ENCODE measurements at regions not wholly inside any gene's neighbourhood (a gene's known extent, or its start where the extent isn't known, plus 50 kb on each side); places are given as distances from the start of the nearest gene placed in this dataset.
"Not testable (repeated sequence)": the region's sequence is repeated elsewhere in the genome, so short reads cannot be mapped to it uniquely, and the experiment has no call there.

DNA sequence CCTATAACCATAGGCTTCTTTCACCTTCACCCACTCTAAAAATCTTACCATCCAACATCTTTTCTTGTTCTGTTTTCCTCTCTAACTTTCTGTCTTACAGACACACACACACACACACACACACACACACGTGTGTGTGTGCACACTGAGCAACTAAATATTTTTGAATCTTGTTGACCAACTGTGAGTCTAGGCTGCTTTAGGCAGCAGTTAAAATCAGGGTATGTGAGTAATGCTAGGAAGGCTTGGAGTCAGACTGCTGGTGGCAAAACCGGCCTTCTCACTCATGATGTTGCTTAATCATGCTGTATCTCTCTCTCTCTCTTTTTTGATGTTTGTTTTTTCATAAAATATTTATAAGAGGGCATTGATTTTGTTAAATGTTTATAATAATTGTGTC lies 103.1 kb upstream of the TBX18 start:
- TF ChIP-seq, protein P1, sequence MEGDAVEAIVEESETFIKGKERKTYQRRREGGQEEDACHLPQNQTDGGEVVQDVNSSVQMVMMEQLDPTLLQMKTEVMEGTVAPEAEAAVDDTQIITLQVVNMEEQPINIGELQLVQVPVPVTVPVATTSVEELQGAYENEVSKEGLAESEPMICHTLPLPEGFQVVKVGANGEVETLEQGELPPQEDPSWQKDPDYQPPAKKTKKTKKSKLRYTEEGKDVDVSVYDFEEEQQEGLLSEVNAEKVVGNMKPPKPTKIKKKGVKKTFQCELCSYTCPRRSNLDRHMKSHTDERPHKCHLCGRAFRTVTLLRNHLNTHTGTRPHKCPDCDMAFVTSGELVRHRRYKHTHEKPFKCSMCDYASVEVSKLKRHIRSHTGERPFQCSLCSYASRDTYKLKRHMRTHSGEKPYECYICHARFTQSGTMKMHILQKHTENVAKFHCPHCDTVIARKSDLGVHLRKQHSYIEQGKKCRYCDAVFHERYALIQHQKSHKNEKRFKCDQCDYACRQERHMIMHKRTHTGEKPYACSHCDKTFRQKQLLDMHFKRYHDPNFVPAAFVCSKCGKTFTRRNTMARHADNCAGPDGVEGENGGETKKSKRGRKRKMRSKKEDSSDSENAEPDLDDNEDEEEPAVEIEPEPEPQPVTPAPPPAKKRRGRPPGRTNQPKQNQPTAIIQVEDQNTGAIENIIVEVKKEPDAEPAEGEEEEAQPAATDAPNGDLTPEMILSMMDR (conservative IDR thresholded peaks at IDR 0.05; ENCODE audit: low read length), result no peak

DNA sequence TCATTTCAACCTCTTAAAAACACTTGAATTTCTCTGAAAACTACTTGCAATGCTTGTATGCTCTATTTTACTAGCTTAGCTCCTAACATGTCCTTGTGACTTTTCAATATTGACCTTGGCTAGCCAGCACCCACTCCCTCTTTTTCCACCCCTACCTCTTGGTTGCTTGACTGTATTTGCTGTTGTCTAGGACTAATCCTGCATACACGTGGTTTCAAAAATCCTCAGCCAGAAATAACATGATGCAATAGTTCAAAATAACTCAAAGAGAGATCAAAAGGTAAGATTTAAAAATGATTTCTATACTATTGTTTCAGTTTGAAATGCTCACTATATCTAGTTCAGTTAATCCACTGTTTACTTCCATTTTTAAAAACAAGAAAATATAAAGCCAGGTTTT lies 102.3 kb upstream of the TBX18 start:
- no peak overlapping the region for H3K4me3 ChIP-seq (ENCODE audit: low read length)
- DNase-seq (ENCODE audit: low read depth), result no peak
- TF ChIP-seq, protein P1 (conservative IDR thresholded peaks at IDR 0.05; ENCODE audit: low read length), result no peak

More for the DNA sequence above, 103.1 kb upstream of the TBX18 start:
- no peak overlapping the region for H3K4me3 ChIP-seq (ENCODE audit: low read length)
- peak; percentile 68 for DNase-seq (ENCODE audit: low read depth)

GRCh38 chr6:84865372-84865771 lies 101.0 kb upstream of the TBX18 start:
- DNase-seq (ENCODE audit: low read depth); H3K4me3 ChIP-seq (ENCODE audit: low read length): not testable (repeated sequence)

- no peak for DNase-seq (ENCODE audit: low read depth)
- TF ChIP-seq, protein P1 (conservative IDR thresholded peaks at IDR 0.05; ENCODE audit: low read length), result no peak
- no peak overlapping the region for H3K4me3 ChIP-seq (ENCODE audit: low read length)
Observed at GRCh38 chr6:84862843-84863242, 98.4 kb upstream of the TBX18 start.

DNA sequence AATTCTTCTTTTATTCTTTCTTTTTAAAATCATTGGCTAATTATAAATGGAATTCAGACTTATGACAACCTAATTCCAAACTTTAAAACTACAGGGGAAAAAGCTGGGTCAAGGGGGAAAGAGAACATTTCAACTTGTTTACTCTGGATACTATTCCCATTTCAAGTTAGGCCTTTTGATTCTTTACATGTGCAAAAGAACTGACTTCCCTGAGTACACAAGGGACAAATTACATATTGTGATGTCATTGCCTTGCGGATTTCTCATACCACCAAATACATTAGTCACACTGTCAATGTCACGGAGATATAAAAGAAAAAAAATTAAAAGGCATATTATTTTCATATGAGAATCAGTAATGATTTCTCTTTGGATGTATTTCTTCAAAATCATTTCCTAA lies 96.5 kb upstream of the TBX18 start:
- no peak overlapping the region for H3K4me3 ChIP-seq (ENCODE audit: low read length)
- no peak for DNase-seq (ENCODE audit: low read depth)
- TF ChIP-seq, protein P1 (conservative IDR thresholded peaks at IDR 0.05; ENCODE audit: low read length), result no peak

DNA sequence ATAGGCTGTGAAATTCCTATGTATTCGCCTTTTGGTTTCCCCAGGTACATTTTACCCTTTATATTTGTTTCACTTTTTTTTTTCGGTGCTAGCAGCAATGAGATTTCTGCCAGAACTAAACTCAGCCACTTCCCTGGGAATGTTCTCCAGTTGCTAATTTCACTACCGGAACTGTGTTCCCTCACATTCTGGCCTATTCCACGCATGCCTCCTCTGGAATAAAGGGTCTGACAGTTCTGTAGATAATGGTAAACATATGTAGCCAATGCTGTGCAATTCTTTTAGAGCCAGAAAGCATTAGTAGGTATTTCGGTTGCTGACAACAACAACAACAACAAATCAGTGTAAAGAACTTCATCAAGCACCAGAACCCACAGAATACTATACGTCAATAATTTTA lies 96.1 kb upstream of the TBX18 start:
- no peak for DNase-seq (ENCODE audit: low read depth)

DNA sequence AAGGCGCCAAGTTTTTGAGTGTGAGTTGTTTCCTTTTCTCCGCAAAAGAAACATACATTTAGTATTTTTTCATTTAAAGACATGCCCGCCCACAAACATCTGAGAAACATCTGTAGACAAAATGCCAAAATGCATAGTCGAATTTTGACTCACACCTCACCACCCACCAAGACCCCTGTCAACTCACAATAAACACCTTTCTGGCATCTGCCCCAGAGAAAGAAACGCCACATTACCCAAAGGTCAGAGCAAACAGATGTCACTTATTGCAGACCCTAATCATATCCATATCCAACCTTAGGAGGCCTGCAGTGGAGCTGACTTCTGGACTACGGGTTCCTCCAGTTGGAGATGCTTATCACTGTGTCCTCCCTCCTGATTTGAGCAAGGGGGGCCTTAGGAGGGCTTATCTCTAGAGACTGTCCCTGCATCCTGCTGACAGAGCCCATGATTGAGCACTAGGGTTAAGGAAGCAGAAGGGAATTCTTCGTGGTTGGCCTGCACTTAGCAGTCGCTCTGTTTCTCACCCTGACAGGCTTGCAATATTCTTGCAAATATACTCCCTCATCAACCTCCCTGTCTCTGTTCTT lies 90.5 kb upstream of the TBX18 start:
- TF ChIP-seq, protein P1 (conservative IDR thresholded peaks at IDR 0.05; ENCODE audit: low read length), result no peak
- H3K4me3 ChIP-seq (ENCODE audit: low read length), result no peak overlapping the region
- DNase-seq (ENCODE audit: low read depth), result no peak

More for the DNA sequence above, 96.1 kb upstream of the TBX18 start:
- TF ChIP-seq, protein P1 (conservative IDR thresholded peaks at IDR 0.05; ENCODE audit: low read length), result no peak
- H3K4me3 ChIP-seq (ENCODE audit: low read length), result no peak overlapping the region

- TF ChIP-seq, protein P1 (conservative IDR thresholded peaks at IDR 0.05; ENCODE audit: low read length), result no peak
- no peak overlapping the region for H3K4me3 ChIP-seq (ENCODE audit: low read length)
- no peak for DNase-seq (ENCODE audit: low read depth)
Observed at GRCh38 chr6:84853901-84854300, 89.5 kb upstream of the TBX18 start.
